Epithelial cell of proximal tubule (primary cell): ENCODE measurements at regions not wholly inside any gene's neighbourhood (a gene's known extent, or its start where the extent isn't known, plus 50 kb on each side); places are given as distances from the start of the nearest gene placed in this dataset.

Experiments used
- DNase-seq: peaks from one replicate; pipeline ENCODE4 v3.0.0-alpha.2; 2011; ENCODE audit warnings: low read depth
- H3K4me3 ChIP-seq: 2 replicates; pipeline ENCODE4 v1.5.1; 2011; ENCODE audit warnings: low read depth, mild to moderate bottlenecking, low read length
- TF ChIP-seq, protein P1 (sequence below): conservative IDR thresholded peaks from 2 replicates; pipeline ENCODE4 v1.5.1; 2012; ENCODE audit warnings: low read depth, mild to moderate bottlenecking, low read length

GRCh38 chr2:204012072-204012653 lies 75.6 kb downstream of the ICOS start:
- DNase-seq: no peak
- TF ChIP-seq, protein P1, sequence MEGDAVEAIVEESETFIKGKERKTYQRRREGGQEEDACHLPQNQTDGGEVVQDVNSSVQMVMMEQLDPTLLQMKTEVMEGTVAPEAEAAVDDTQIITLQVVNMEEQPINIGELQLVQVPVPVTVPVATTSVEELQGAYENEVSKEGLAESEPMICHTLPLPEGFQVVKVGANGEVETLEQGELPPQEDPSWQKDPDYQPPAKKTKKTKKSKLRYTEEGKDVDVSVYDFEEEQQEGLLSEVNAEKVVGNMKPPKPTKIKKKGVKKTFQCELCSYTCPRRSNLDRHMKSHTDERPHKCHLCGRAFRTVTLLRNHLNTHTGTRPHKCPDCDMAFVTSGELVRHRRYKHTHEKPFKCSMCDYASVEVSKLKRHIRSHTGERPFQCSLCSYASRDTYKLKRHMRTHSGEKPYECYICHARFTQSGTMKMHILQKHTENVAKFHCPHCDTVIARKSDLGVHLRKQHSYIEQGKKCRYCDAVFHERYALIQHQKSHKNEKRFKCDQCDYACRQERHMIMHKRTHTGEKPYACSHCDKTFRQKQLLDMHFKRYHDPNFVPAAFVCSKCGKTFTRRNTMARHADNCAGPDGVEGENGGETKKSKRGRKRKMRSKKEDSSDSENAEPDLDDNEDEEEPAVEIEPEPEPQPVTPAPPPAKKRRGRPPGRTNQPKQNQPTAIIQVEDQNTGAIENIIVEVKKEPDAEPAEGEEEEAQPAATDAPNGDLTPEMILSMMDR: no peak
- no peak overlapping the region for H3K4me3 ChIP-seq

DNA sequence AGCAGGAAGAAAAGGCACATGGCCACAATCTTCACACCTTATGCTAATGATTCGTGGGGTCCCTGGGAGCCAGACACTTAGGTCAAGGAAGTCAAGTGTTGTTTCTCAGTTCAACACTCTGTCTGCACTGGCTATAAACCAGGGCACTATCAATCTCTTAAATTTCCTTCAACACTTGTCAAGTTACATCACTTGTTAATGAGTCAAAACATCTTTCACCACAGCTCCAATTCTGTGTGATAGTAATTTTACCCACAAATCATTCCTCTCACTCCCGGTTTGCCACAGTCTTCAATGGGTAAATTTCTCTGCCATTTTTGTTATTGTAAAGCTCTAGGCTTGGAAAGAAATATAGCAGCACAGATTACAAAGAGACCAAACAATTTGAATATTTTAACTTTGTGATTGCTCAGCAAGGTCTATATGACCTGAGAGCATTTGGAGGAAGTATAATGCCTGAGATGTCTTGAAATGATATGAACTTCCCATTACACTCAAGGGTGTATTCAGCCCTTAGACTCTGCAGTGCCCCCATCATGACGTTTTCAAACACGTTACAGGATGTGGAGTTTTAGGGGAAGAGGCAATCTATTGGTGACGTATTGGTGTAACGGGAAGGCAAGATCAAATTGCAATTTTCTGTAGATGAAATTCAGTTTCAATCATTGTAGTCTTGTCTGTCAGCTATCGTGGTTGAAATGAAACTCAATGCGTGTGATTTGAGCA lies 78.7 kb downstream of the ICOS start:
- no peak overlapping the region for H3K4me3 ChIP-seq
- no peak for DNase-seq
- TF ChIP-seq, protein P1: no peak

DNA sequence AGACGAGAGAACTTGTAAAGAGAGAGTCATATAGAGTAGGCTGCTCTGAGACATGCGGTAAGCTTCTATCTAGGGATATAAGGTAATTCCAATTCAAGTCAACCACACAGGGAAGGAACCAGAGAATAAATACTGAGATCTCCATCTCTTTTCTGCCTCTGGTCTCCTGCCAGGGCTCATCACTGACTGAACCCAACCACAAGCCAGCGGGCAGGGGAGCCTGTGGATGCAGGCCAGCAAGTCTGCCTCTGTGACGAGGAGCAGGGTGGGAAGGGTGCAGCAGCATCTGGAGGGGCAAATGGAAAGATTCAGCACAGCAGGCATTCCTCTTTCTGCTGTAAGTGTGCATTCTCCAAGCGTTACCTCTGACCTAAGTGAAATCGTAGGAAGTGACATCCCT lies 82.2 kb downstream of the ICOS start:
- TF ChIP-seq, protein P1: no peak
- DNase-seq: no peak
- no peak overlapping the region for H3K4me3 ChIP-seq

DNA sequence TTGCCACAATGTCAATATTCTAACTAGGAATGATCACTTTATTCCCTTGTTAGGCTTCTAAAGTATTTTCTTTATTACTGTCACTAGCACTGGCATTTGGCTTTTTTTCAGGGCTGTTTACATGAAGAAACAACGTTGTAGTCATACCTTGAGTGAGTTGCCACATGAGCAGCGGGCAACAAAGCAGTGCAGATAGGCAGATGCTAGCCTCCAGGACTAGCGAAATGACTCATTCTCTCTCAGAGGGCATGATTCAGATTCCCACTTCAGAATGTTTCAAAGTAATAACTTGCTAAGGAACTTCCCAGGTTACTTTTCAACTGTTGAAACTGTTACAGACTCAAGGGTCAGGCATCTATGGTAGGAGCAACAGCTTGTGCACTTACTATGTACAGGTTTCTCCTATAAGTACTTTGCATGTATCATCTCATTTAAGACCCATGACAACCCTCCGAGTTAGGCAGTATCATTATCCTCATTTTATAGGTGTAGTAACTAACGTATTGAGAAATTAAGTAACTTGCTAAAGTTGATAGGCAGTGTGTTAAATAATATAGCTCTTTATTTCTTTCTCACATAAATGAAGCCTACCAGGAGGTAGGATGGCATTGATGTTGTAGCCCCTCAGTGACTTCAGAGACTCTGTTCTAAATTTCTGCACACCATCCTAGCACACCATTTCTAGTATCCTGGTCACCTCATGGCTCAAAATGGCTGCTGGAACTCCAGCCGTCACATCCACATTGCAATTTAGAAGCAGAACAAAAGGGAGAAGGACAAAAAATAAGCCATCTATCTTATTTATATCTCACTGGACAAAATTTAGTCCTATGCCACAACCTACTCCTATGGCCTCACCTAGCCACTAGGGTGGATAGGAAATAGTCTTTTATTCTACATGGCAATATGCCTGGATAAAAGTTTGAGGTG lies 83.3 kb downstream of the ICOS start:
- DNase-seq: peak; percentile 80
- TF ChIP-seq, protein P1: no peak
- H3K4me3 ChIP-seq: no peak overlapping the region

GRCh38 chr2:204021290-204022081 lies 84.9 kb downstream of the ICOS start:
- TF ChIP-seq, protein P1: no peak
- DNase-seq: no peak
- H3K4me3 ChIP-seq: no peak overlapping the region

DNA sequence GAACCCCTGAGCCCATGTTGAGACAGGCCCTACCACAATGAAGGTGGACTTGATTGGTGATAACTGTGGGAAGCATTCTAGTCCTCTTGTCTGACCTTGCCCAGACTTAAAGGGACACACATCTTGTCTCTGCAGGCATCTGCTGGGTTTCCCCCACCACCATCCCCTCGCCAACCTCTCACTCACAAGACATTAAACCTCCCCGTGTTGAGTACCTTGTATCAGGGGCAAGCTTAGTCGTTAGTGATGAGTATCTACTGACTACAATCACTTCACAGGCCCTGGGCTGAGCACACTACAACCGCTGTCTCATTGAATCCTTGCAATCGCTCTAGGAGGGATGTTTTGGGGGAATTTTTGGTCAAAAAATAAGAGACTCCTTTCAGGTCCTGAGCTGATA lies 86.0 kb downstream of the ICOS start:
- no peak for DNase-seq
- H3K4me3 ChIP-seq: no peak overlapping the region
- TF ChIP-seq, protein P1: no peak
